Activated CD4-positive, CD25-positive, alpha-beta regulatory T cell treated with anti-CD3 and anti-CD28 coated beads, Interleukin-2, amount 50 U/mL, for 24 hours (primary cell): ENCODE measurements at regions not wholly inside any gene's neighbourhood (a gene's known extent, or its start where the extent isn't known, plus 50 kb on each side); places are given as distances from the start of the nearest gene placed in this dataset.

Experiments used
- ATAC-seq, 2 donors: fragments of 150-1000 bp; cut with Tn5 transposase; one replicate each; pipeline ENCODE4 v1.10.0; 2021; ENCODE audit warnings: mild to moderate bottlenecking in 1 of 2, moderate library complexity in 1 of 2

DNA sequence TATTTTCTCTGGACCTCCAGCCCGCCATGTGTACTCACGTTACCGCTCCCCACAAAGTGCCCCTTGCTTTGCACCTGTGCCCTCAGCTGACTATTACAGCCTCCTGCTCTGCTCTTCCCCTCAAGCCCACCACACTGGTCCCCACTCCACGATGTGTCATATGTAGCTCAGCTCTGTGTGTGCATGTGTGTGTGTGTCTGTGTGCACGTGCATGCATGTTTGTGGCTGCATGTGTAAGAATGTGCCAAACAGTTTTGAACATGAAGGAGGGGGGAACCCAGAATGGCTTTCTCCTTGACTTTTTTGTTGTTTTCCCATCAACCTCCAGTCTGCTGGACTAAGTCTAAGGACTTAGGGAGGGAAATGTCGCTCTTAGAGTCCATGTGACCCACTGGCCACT, 54.8 kb upstream of the BTRC start:
- no peak for ATAC-seq

DNA sequence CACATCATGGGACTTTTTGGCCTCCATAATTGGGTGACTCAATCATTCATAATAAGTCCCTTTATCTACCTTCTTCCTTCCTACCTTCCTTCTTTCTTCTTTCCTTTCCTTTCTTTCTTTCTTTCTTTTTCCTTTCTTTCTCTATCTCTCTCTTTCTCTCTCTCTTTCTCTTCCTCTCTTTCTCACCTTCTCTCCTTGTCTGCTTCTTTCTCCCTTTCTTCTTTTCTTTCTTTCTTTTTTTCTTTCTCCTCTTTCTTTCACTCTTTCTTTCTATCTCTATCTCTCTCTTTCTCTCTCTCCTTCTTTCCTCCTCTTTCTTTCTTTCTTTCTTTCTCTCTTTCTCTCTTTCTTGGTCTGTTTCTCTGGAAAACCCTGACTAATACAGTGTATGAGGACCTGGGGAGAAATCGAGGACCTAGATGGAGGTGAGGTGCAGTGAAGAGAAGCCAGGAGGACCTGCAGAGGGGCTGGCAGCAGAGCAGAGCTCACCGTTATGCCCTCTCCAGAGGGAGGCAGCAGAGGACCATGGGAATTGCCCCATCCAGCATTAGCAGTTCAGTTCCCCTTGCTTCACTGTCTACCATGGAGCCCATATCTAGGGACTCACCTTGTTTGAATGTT, 52.7 kb upstream of the BTRC start:
- ATAC-seq, result peak in 1 of 2 donors; percentile 21

DNA sequence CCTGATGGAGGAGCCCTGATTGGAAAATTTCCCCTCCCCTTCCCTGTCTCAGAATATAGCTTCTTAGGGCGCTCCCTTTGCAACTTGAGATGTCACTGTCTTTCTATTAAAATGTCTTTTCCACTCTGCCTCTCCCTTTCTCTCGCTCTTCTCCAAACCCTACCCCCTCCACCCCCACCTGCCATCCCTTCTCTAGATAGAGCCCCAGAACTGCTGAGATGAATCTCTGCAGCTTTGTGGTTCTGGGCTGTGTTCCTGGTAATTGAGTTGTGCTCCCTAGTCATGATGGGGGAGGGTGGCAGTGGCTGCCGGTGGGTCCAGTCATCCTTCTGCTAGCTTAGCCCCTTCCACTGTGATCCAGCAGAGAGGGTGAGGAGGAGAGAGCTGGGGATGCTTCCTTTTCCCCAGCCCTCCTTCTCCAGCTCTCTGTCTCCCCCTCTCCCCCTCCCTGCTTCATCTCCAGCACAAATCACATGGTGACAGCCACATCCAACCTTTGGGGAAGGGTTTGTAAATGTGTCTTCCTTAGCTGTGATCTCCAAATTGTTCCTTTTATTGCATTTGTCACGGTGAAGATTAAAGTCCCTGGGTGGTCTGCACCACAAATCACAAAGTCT, 50.8 kb upstream of the BTRC start:
- no peak for ATAC-seq
